WI38 (cell line): ENCODE measurements at regions not wholly inside any gene's neighbourhood (a gene's known extent, or its start where the extent isn't known, plus 50 kb on each side); places are given as distances from the start of the nearest gene placed in this dataset.

Source experiments
- H3K4me3 ChIP-seq: 2 replicates; pipeline ENCODE4 v1.5.1; 2011; ENCODE audit warnings: low read depth, mild to moderate bottlenecking, control low read depth, low read length
- CTCF ChIP-seq: IDR thresholded peaks from 2 replicates; pipeline ENCODE4 v1.5.1; 2012; ENCODE audit warnings: low read depth, mild to moderate bottlenecking, control low read depth, low read length

GRCh38 chr6:4641461-4641860 is 134.7 kb upstream of the CDYL start:
- TF ChIP-seq CTCF, result no peak
- no peak overlapping the region for H3K4me3 ChIP-seq

- no peak for TF ChIP-seq CTCF
- H3K4me3 ChIP-seq, result no peak overlapping the region
Measured at GRCh38 chr6:4640139-4640538, 136.1 kb upstream of the CDYL start.

- no peak for TF ChIP-seq CTCF
- no peak overlapping the region for H3K4me3 ChIP-seq
Measured at GRCh38 chr6:4638641-4639040, 137.6 kb upstream of the CDYL start.

- no peak overlapping the region for H3K4me3 ChIP-seq
Measured at GRCh38 chr6:4637691-4638433, 138.3 kb upstream of the CDYL start.

GRCh38 chr6:4636881-4637224 is 139.4 kb upstream of the CDYL start:
- no peak overlapping the region for H3K4me3 ChIP-seq
- TF ChIP-seq CTCF, result no peak

More at GRCh38 chr6:4637691-4638433, 138.3 kb upstream of the CDYL start:
- TF ChIP-seq CTCF, result no peak

- no peak for TF ChIP-seq CTCF
- no peak overlapping the region for H3K4me3 ChIP-seq
Measured at GRCh38 chr6:4636191-4636880, 139.9 kb upstream of the CDYL start.

GRCh38 chr6:4635666-4636065 is 140.5 kb upstream of the CDYL start:
- TF ChIP-seq CTCF, result no peak
- no peak overlapping the region for H3K4me3 ChIP-seq
